ENCODE measurements at regions not wholly inside any gene's neighbourhood (a gene's known extent, or its start where the extent isn't known, plus 50 kb on each side); places are given as distances from the start of the nearest gene placed in this dataset.

DNA sequence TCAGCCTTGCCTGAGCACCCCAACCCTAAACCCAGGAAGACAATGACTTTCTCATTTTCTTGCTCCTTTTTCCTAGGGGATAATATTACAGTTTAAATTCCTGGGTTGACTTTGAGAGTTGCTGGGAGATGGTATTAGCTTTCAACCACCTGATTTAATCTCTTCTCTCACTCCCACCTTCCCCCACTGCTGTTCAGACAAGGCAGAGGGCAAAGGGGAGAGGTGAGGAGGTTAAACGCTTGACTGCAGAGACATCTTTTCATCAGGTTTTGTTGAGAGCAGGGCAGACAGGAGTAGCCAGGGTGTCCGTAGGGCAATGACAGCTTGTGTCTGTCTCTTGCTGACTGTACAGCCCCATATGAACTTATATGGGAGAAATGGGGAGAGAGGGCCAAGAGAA is 811.2 kb downstream of the MAFB start:
- Histone ChIP-seq H3K9me2 (ENCODE audit: low read depth, low read length) (no peaks in the 10 kb centered on the region), H3K79me2 (ENCODE audit: insufficient read depth, low read length) (no peaks in the 10 kb centered on the region), H3K36me3 (ENCODE audit: insufficient read depth, low read length) (no peaks in the 10 kb centered on the region), H3F3A (ENCODE audit: insufficient read depth, low read length) (no peaks in the 10 kb centered on the region), H4K20me1 (ENCODE audit: insufficient read depth, low read length) (no peaks in the 10 kb centered on the region), H3K9me3 (ENCODE audit: low read length) (no peaks in the 10 kb centered on the region), H3K9ac (ENCODE audit: low read length) (no peak overlapping the region), H3K4me1 (ENCODE audit: insufficient read depth, low read length, severe bottlenecking) (no peaks in the 10 kb centered on the region), H3K4me2 (ENCODE audit: low read length) (no peak overlapping the region), H3K27ac (ENCODE audit: low read depth, low read length, poor library complexity, severe bottlenecking) (no peak overlapping the region), H3K4me3 (ENCODE audit: low read depth, low read length, poor library complexity, severe bottlenecking) (no peak overlapping the region), H2AFZ (ENCODE audit: low read length) (no peak overlapping the region), H3K27me3 (ENCODE audit: insufficient read depth, low read length) (no peaks in the 10 kb centered on the region)
- no peak for TF ChIP-seq EZH2 (IDR thresholded peaks at IDR 0.05; ENCODE audit: borderline replicate concordance, low read length)

DNA sequence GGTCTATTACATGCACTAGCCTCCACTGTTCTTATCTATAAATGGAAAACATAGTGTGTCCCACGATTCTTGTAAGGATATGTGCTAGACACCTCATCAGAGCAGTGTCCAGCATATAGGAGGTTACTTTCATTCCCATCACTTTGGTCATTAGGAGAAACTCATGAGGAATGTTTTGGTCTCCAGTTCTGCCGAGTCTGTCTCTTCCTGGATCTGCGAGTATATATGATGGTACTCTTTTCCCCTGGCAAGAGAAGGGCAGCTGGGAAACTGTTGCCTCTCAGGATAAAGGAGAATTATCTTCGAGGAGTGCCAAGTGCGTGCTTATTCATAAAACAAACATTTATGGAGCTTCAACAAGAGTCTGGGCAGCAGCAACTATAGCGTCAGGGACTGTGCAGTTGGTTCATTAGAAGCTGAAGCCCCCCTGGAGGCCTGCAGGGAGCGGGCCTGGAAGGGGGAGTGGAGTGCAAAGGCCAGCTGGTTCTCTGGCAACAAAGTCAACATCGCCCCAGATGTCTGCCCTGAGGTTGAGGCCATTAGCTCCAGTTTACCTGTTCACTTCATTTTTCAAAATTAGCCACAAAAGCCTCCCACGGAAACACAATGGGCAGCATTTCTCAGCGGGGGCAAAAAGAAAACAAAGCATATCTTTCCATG is 811.9 kb downstream of the MAFB start:
- Histone ChIP-seq H3K79me2 (ENCODE audit: insufficient read depth, low read length) (no peaks in the 10 kb centered on the region), H3K9me3 (ENCODE audit: low read length) (no peaks in the 10 kb centered on the region), H3K9ac (ENCODE audit: low read length) (no peak overlapping the region), H3K4me2 (ENCODE audit: low read length) (no peak overlapping the region), H3K27ac (ENCODE audit: low read depth, low read length, poor library complexity, severe bottlenecking) (no peak overlapping the region), H3K4me3 (ENCODE audit: low read depth, low read length, poor library complexity, severe bottlenecking) (no peak overlapping the region), H3K36me3 (ENCODE audit: insufficient read depth, low read length) (no peaks in the 10 kb centered on the region), H3K9me2 (ENCODE audit: low read depth, low read length) (no peaks in the 10 kb centered on the region), H3K27me3 (ENCODE audit: insufficient read depth, low read length) (no peaks in the 10 kb centered on the region), H4K20me1 (ENCODE audit: insufficient read depth, low read length) (no peaks in the 10 kb centered on the region), H3F3A (ENCODE audit: insufficient read depth, low read length) (no peaks in the 10 kb centered on the region), H3K4me1 (ENCODE audit: insufficient read depth, low read length, severe bottlenecking) (no peaks in the 10 kb centered on the region), H2AFZ (ENCODE audit: low read length) (no peak overlapping the region)
- TF ChIP-seq, protein P1, sequence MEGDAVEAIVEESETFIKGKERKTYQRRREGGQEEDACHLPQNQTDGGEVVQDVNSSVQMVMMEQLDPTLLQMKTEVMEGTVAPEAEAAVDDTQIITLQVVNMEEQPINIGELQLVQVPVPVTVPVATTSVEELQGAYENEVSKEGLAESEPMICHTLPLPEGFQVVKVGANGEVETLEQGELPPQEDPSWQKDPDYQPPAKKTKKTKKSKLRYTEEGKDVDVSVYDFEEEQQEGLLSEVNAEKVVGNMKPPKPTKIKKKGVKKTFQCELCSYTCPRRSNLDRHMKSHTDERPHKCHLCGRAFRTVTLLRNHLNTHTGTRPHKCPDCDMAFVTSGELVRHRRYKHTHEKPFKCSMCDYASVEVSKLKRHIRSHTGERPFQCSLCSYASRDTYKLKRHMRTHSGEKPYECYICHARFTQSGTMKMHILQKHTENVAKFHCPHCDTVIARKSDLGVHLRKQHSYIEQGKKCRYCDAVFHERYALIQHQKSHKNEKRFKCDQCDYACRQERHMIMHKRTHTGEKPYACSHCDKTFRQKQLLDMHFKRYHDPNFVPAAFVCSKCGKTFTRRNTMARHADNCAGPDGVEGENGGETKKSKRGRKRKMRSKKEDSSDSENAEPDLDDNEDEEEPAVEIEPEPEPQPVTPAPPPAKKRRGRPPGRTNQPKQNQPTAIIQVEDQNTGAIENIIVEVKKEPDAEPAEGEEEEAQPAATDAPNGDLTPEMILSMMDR (IDR thresholded peaks at IDR 0.05; ENCODE audit: low read length), result no peak
- no peak for TF ChIP-seq EZH2 (IDR thresholded peaks at IDR 0.05; ENCODE audit: borderline replicate concordance, low read length)

DNA sequence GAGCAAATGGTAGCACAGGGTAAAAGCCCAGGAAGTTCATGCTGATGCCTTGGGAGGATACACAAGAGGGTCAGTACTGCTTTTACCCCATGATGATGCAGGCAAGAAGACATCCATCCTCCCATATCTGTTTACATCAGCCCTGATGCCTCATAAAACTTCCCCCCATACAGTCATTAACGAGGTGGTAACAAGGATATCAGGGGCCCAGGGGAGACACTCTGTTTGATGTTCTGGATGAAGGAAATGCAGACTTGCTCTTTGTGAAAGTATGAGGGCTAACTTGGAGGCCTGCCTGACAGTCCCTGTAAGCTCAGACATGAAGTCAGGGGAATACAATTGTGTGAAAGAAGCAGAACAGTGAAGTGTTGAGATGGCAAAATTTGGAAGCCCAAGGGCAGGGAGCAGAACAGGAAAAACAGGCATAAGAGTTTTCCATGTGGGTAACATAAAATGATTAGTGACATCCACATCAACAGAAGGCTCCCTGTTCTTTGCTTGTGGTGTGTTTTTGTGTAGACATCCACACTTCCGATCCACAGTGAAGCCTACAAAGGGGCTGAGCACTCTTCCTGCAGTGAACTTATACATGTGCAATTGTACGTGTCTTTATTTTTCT is 813.4 kb downstream of the MAFB start:
- Histone ChIP-seq H3K79me2 (ENCODE audit: insufficient read depth, low read length) (no peaks in the 10 kb centered on the region), H2AFZ (ENCODE audit: low read length) (no peak overlapping the region)
- TF ChIP-seq, protein P1 (IDR thresholded peaks at IDR 0.05; ENCODE audit: low read length), result no peak
- no peak for TF ChIP-seq EZH2 (IDR thresholded peaks at IDR 0.05; ENCODE audit: borderline replicate concordance, low read length)

More for the DNA sequence above, 813.4 kb downstream of the MAFB start:
- no peaks in the 10 kb centered on the region for H3K36me3 ChIP-seq (ENCODE audit: insufficient read depth, low read length)
- H3K4me1 ChIP-seq (ENCODE audit: insufficient read depth, low read length, severe bottlenecking), result no peaks in the 10 kb centered on the region
- H3K4me3 ChIP-seq (ENCODE audit: low read depth, low read length, poor library complexity, severe bottlenecking), result no peak overlapping the region
- no peaks in the 10 kb centered on the region for H3K9me2 ChIP-seq (ENCODE audit: low read depth, low read length)
- no peaks in the 10 kb centered on the region for H3K9me3 ChIP-seq (ENCODE audit: low read length)
- H3F3A ChIP-seq (ENCODE audit: insufficient read depth, low read length), result no peaks in the 10 kb centered on the region
- no peak overlapping the region for H3K9ac ChIP-seq (ENCODE audit: low read length)
- H3K27ac ChIP-seq (ENCODE audit: low read depth, low read length, poor library complexity, severe bottlenecking), result no peak overlapping the region
- H4K20me1 ChIP-seq (ENCODE audit: insufficient read depth, low read length), result no peaks in the 10 kb centered on the region
- H3K27me3 ChIP-seq (ENCODE audit: insufficient read depth, low read length), result no peaks in the 10 kb centered on the region
- H3K4me2 ChIP-seq (ENCODE audit: low read length), result no peak overlapping the region
